ENCODE measurements at regions not wholly inside any gene's neighbourhood (a gene's known extent, or its start where the extent isn't known, plus 50 kb on each side); places are given as distances from the start of the nearest gene placed in this dataset.

- no peak for TF ChIP-seq CTCF (IDR thresholded peaks at IDR 0.05)
- no peak for TF ChIP-seq POLR2A (IDR thresholded peaks at IDR 0.05)
These were observed 1263.5 kb upstream of the AUTS2 start for GRCh38 chr7:68334636-68335272.

Measured in ovary (tissue), 3 donors.